SK-N-SH (cell line): ENCODE measurements at regions not wholly inside any gene's neighbourhood (a gene's known extent, or its start where the extent isn't known, plus 50 kb on each side); places are given as distances from the start of the nearest gene placed in this dataset.

Experiments
- CTCF ChIA-PET: fragments of 300-600, 350-600 bp; formaldehyde crosslinking; extraction: SDS; loops from one replicate; lab custom pipeline; 2021; lab: Yijun Ruan, JAX
- POLR2A ChIA-PET: fragments of 350-600 bp; sonication (Branson Sonifier 250); formaldehyde crosslinking; extraction: SDS; loops from one replicate; lab custom pipeline; 2020; ENCODE audit warnings: antibody characterized with exemption, inconsistent platforms; lab: Yijun Ruan, JAX
- DNase-seq: peaks from one replicate; pipeline ENCODE4 v3.0.0; 2012
- H2AFZ ChIP-seq: fragments of 200-600 bp; sonication (generic); 2 replicates; pipeline ENCODE4 v1.8.1; 2016; ENCODE audit warnings: antibody characterized with exemption, mild to moderate bottlenecking, low read depth
- H3F3A ChIP-seq: fragments of 200-600 bp; sonication (generic); replicated peaks from 2 replicates; pipeline ENCODE3; 2016; ENCODE audit warnings: antibody characterized with exemption, mild to moderate bottlenecking; ENCODE audit not compliant: insufficient read depth
- H3K27ac ChIP-seq, 2 experiments: fragments of 200-500 bp in 1 of 2; fragments of 200-600 bp in 1 of 2; sonication (Bioruptor generic) in 1 of 2; sonication (generic), shearing (Covaris generic) in 1 of 2; 2 replicates each; pipeline versions ENCODE4 v1.5.1 to v1.6.1; 2014 to 2016; ENCODE audit warnings: low read depth in 2 of 2, inconsistent platforms in 1 of 2, low read length in 1 of 2, mild to moderate bottlenecking in 1 of 2, mixed read lengths in 1 of 2
- H3K27me3 ChIP-seq: fragments of 200-600 bp; sonication (generic), shearing (Covaris generic); 2 replicates; pipeline ENCODE4 v1.6.1; 2016; ENCODE audit warnings: mixed run types; ENCODE audit not compliant: insufficient read depth
- H3K36me3 ChIP-seq, 2 experiments: fragments of 200-500 bp in 1 of 2; fragments of 200-600 bp in 1 of 2; sonication (Bioruptor generic) in 1 of 2; sonication (generic) in 1 of 2; replicated peaks in 1 of 2; 2 replicates each; pipeline versions ENCODE3 to v1.5.1; 2014 to 2016; ENCODE audit warnings: low read length in 1 of 2, mild to moderate bottlenecking in 1 of 2; ENCODE audit not compliant: insufficient read depth in 2 of 2, control insufficient read depth in 1 of 2
- H3K4me1 ChIP-seq, 2 experiments: fragments of 200-500 bp in 1 of 2; fragments of 200-600 bp in 1 of 2; sonication (Bioruptor generic) in 1 of 2; sonication (generic), shearing (Covaris generic) in 1 of 2; 2 replicates each; pipeline versions ENCODE4 v1.5.1 to v1.6.1; 2014 to 2016; ENCODE audit warnings: low read depth in 1 of 2, low read length in 1 of 2, mixed run types in 1 of 2; ENCODE audit not compliant: insufficient read depth in 2 of 2, control insufficient read depth in 1 of 2
- H3K4me2 ChIP-seq: fragments of 200-600 bp; sonication (generic), shearing (Covaris generic); 2 replicates; pipeline ENCODE4 v1.6.1; 2017; ENCODE audit warnings: mixed run types
- H3K4me3 ChIP-seq, 2 experiments: fragments of 200-500 bp in 1 of 2; fragments of 200-600 bp in 1 of 2; sonication (Bioruptor generic) in 1 of 2; sonication (generic), shearing (Covaris generic) in 1 of 2; 2 replicates each; pipeline versions ENCODE4 v1.5.1 to v1.8.1; 2014 to 2016; ENCODE audit warnings: low read depth in 2 of 2, inconsistent platforms in 1 of 2, low read length in 1 of 2, mild to moderate bottlenecking in 1 of 2, mixed read lengths in 1 of 2, moderate library complexity in 1 of 2
- H3K79me2 ChIP-seq: fragments of 200-600 bp; sonication (generic); 2 replicates; pipeline ENCODE4 v1.8.1; 2017; ENCODE audit warnings: mild to moderate bottlenecking; ENCODE audit not compliant: insufficient read depth
- H3K9ac ChIP-seq: fragments of 200-600 bp; sonication (generic); 2 replicates; pipeline ENCODE4 v1.6.1; 2017; ENCODE audit warnings: mixed run types
- H3K9me2 ChIP-seq: fragments of 200-600 bp; sonication (generic); 2 replicates; pipeline ENCODE4 v1.6.1; 2017; ENCODE audit warnings: mixed run types
- H3K9me3 ChIP-seq: fragments of 200-600 bp; sonication (generic); 2 replicates; pipeline ENCODE4 v1.6.1; 2017; ENCODE audit warnings: mixed run types, mild to moderate bottlenecking, moderate library complexity
- H4K20me1 ChIP-seq: fragments of 200-600 bp; sonication (generic); 2 replicates; pipeline ENCODE4 v1.6.1; 2017; ENCODE audit warnings: mild to moderate bottlenecking, mixed run types; ENCODE audit not compliant: insufficient read depth
- ELF1 ChIP-seq: IDR thresholded peaks from 2 replicates; pipeline ENCODE4 v1.4.0; 2012
- EP300 ChIP-seq, 2 experiments: IDR thresholded peaks; 2 replicates each; pipeline versions ENCODE4 v1.4.0 to v1.6.1; 2012; ENCODE audit warnings: borderline replicate concordance in 1 of 2, low read depth in 1 of 2, low read length in 1 of 2
- FOXJ3 ChIP-seq: sonication (generic); formaldehyde crosslinking; IDR thresholded peaks from 2 replicates; pipeline ENCODE4 v1.5.1; 2020; ENCODE audit warnings: mild to moderate bottlenecking, missing genetic modification reagents
- FOXM1 ChIP-seq: IDR thresholded peaks from 2 replicates; pipeline ENCODE4 v1.4.0; 2012; ENCODE audit warnings: low read depth, mild to moderate bottlenecking
- GATA2 ChIP-seq: sonication (generic); formaldehyde crosslinking; IDR thresholded peaks from 2 replicates; pipeline ENCODE4 v1.5.0; 2020; ENCODE audit warnings: mild to moderate bottlenecking, missing genetic modification reagents
- JUND ChIP-seq: IDR thresholded peaks from 2 replicates; pipeline ENCODE4 v1.4.0; 2012
- MEF2A ChIP-seq: IDR thresholded peaks from 2 replicates; pipeline ENCODE4 v1.4.0; 2012; ENCODE audit warnings: low read depth, borderline replicate concordance
- POLR2AphosphoS5 ChIP-seq: IDR thresholded peaks from 2 replicates; pipeline ENCODE4 v1.6.1; 2012; ENCODE audit warnings: low read depth, low read length
- RAD21 ChIP-seq: IDR thresholded peaks from 2 replicates; pipeline ENCODE4 v1.6.1; 2012; ENCODE audit warnings: mild to moderate bottlenecking, low read length
- RCOR1 ChIP-seq: fragments of 150-350 bp; IDR thresholded peaks from 2 replicates; pipeline ENCODE4 v1.6.1; 2017; ENCODE audit warnings: antibody characterized with exemption, low read length
- RFX5 ChIP-seq: IDR thresholded peaks from 2 replicates; pipeline ENCODE4 v1.6.1; 2012; ENCODE audit warnings: mild to moderate bottlenecking, improper control_type of control experiment, low read length
- RXRA ChIP-seq: IDR thresholded peaks from 2 replicates; pipeline ENCODE4 v1.4.0; 2012; ENCODE audit warnings: low read depth, mild to moderate bottlenecking, borderline replicate concordance
- SIN3A ChIP-seq: IDR thresholded peaks from 2 replicates; pipeline ENCODE4 v1.6.1; 2012; ENCODE audit warnings: low read depth, mild to moderate bottlenecking, low read length, moderate library complexity, borderline replicate concordance
- TEAD4 ChIP-seq: IDR thresholded peaks from 2 replicates; pipeline ENCODE4 v1.4.0; 2012; ENCODE audit warnings: mild to moderate bottlenecking, borderline replicate concordance; ENCODE audit not compliant: insufficient read depth
- YY1 ChIP-seq: IDR thresholded peaks from 2 replicates; pipeline ENCODE4 v1.4.0; 2012; ENCODE audit warnings: low read depth, mild to moderate bottlenecking
- WGBS: methylation state at CpG from one replicate; pipeline ENCODE4 v1.1.6; 2017; ENCODE audit warnings: low lambda C conversion rate; 5-methylcytosine and 5-hydroxymethylcytosine counted together
- TF ChIP-seq, protein P1 (sequence below): IDR thresholded peaks from 2 replicates; pipeline ENCODE4 v1.4.0; 2012; ENCODE audit warnings: low read depth
- TF ChIP-seq, protein P2 (sequence below): fragments of 150-350 bp; IDR thresholded peaks from 2 replicates; pipeline ENCODE4 v1.6.1; 2017; ENCODE audit warnings: antibody characterized with exemption, low read length, low read depth, borderline replicate concordance
- TF ChIP-seq, protein P3 (sequence below): IDR thresholded peaks from 2 replicates; pipeline ENCODE4 v1.6.1; 2012; ENCODE audit warnings: mild to moderate bottlenecking, low read depth, low read length, moderate library complexity

DNA sequence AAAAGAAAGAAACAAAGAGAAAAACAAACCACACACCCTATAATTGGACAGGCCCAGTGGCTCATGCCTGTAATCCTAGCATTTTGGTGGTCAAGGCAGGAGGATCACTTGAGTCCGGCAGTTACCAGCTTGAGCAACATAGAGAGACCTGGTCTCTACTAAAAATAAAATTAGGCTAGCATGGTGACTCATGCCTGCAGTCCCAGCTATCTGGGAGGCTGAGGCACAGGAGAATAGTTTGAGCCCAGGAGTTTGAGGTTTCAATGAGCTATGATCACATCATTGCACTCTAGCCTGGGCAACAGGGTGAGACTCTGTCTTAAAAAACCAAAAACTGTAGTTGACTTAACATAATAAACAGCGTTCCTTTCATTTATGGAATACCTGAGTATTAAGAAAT is 72.3 kb upstream of the ST3GAL6 start:
- no peaks in the 10 kb centered on the region for H3K79me2 ChIP-seq
- H3K4me1 ChIP-seq: peaks cover 0 to 5% of the 10 kb centered on the region in 2 experiments; a peak in 1 of 4 replicates
- no peak overlapping the region for H3K4me3 ChIP-seq
- H3K9ac ChIP-seq: no peak overlapping the region
- CTCF ChIA-PET: interaction anchor here (0.6 to 0.7 kb wide), 2 partner anchors 12 to 358 kb away, joined by 3 read pairs; no protein-coding TSS in a partner anchor
- H3K9me3 ChIP-seq: no peaks in the 10 kb centered on the region
- no peak overlapping the region for H3K27ac ChIP-seq
- no peaks in the 10 kb centered on the region for H3K36me3 ChIP-seq
- peaks cover 11% of the 10 kb centered on the region for H3F3A ChIP-seq
- H2AFZ ChIP-seq: no peak overlapping the region
- H4K20me1 ChIP-seq: no peaks in the 10 kb centered on the region
- H3K4me2 ChIP-seq: no peak overlapping the region
- no peak for DNase-seq
- no peaks in the 10 kb centered on the region for H3K27me3 ChIP-seq
- no peak for TF ChIP-seq RAD21
- TF ChIP-seq, protein P1, sequence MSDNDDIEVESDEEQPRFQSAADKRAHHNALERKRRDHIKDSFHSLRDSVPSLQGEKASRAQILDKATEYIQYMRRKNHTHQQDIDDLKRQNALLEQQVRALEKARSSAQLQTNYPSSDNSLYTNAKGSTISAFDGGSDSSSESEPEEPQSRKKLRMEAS: no peak
- TF ChIP-seq RFX5: no peak
- no peak for TF ChIP-seq FOXJ3
- no peak for TF ChIP-seq GATA2
- no peak for TF ChIP-seq JUND
- TF ChIP-seq, protein P2, sequence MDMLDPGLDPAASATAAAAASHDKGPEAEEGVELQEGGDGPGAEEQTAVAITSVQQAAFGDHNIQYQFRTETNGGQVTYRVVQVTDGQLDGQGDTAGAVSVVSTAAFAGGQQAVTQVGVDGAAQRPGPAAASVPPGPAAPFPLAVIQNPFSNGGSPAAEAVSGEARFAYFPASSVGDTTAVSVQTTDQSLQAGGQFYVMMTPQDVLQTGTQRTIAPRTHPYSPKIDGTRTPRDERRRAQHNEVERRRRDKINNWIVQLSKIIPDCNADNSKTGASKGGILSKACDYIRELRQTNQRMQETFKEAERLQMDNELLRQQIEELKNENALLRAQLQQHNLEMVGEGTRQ: no peak
- no peak for TF ChIP-seq ELF1
- TF ChIP-seq TEAD4: no peak
- no peak for TF ChIP-seq POLR2AphosphoS5
- no peak for TF ChIP-seq RXRA
- no peak for TF ChIP-seq MEF2A
- TF ChIP-seq EP300 (IDR thresholded peaks at IDR 0.05; ENCODE audit: borderline replicate concordance in 1 of 2, low read depth in 1 of 2, low read length in 1 of 2): no peak
- TF ChIP-seq, protein P3, sequence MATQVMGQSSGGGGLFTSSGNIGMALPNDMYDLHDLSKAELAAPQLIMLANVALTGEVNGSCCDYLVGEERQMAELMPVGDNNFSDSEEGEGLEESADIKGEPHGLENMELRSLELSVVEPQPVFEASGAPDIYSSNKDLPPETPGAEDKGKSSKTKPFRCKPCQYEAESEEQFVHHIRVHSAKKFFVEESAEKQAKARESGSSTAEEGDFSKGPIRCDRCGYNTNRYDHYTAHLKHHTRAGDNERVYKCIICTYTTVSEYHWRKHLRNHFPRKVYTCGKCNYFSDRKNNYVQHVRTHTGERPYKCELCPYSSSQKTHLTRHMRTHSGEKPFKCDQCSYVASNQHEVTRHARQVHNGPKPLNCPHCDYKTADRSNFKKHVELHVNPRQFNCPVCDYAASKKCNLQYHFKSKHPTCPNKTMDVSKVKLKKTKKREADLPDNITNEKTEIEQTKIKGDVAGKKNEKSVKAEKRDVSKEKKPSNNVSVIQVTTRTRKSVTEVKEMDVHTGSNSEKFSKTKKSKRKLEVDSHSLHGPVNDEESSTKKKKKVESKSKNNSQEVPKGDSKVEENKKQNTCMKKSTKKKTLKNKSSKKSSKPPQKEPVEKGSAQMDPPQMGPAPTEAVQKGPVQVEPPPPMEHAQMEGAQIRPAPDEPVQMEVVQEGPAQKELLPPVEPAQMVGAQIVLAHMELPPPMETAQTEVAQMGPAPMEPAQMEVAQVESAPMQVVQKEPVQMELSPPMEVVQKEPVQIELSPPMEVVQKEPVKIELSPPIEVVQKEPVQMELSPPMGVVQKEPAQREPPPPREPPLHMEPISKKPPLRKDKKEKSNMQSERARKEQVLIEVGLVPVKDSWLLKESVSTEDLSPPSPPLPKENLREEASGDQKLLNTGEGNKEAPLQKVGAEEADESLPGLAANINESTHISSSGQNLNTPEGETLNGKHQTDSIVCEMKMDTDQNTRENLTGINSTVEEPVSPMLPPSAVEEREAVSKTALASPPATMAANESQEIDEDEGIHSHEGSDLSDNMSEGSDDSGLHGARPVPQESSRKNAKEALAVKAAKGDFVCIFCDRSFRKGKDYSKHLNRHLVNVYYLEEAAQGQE: no peak
- no peak for TF ChIP-seq SIN3A
- no peak for TF ChIP-seq FOXM1
- TF ChIP-seq RCOR1: no peak
- no peak for TF ChIP-seq YY1
- WGBS: 76% methylated on average over 2 of the region's 2 CpGs
- H3K9me2 ChIP-seq: no peaks in the 10 kb centered on the region; the same call in 1 of the 2 replicates
- POLR2A ChIA-PET: no interaction called here
